Activated CD8-positive, alpha-beta memory T cell treated with anti-CD3 and anti-CD28 coated beads, Interleukin-2, amount 50 U/mL, for 1 hour (primary cell): ENCODE measurements at regions not wholly inside any gene's neighbourhood (a gene's known extent, or its start where the extent isn't known, plus 50 kb on each side); places are given as distances from the start of the nearest gene placed in this dataset.

ENCODE experiments used
- DNase-seq: peaks from one replicate; pipeline ENCODE4 v3.0.0-alpha.2; 2020; ENCODE audit errors: extremely low read depth

GRCh38 chr2:8615252-8615575 is 66.6 kb upstream of the ID2 start:
- no peak for DNase-seq

- DNase-seq = no peak
These were observed 66.1 kb upstream of the ID2 start for GRCh38 chr2:8615576-8616281.

GRCh38 chr2:8617048-8617447 is 64.8 kb upstream of the ID2 start:
- DNase-seq = no peak

- DNase-seq = no peak
These were observed 64.3 kb upstream of the ID2 start for GRCh38 chr2:8617590-8617989.

- no peak for DNase-seq
These were observed 62.8 kb upstream of the ID2 start for GRCh38 chr2:8619071-8619470.

GRCh38 chr2:8620611-8621382 is 61.1 kb upstream of the ID2 start:
- no peak for DNase-seq

- DNase-seq = no peak
These were observed 59.5 kb upstream of the ID2 start for GRCh38 chr2:8622199-8622911.

GRCh38 chr2:8622924-8623465 is 58.9 kb upstream of the ID2 start:
- no peak for DNase-seq

GRCh38 chr2:8623576-8623957 is 58.3 kb upstream of the ID2 start:
- no peak for DNase-seq

GRCh38 chr2:8623958-8624591 is 57.8 kb upstream of the ID2 start:
- DNase-seq = no peak

- no peak for DNase-seq
These were observed 56.9 kb upstream of the ID2 start for GRCh38 chr2:8624855-8625398.

GRCh38 chr2:8625399-8626300 is 56.2 kb upstream of the ID2 start:
- no peak for DNase-seq

- no peak for DNase-seq
These were observed 55.3 kb upstream of the ID2 start for GRCh38 chr2:8626572-8626971.

- DNase-seq = no peak
These were observed 54.7 kb upstream of the ID2 start for GRCh38 chr2:8627019-8627691.

- DNase-seq = no peak
These were observed 54.2 kb upstream of the ID2 start for GRCh38 chr2:8627692-8628085.

GRCh38 chr2:8628179-8628865 is 53.5 kb upstream of the ID2 start:
- DNase-seq = no peak

- DNase-seq = no peak
These were observed 53.0 kb upstream of the ID2 start for GRCh38 chr2:8628866-8629209.

- no peak for DNase-seq
These were observed 52.5 kb upstream of the ID2 start for GRCh38 chr2:8629402-8629801.

- no peak for DNase-seq
These were observed 51.0 kb upstream of the ID2 start for GRCh38 chr2:8630676-8631464.
